ENCODE measurements at regions not wholly inside any gene's neighbourhood (a gene's known extent, or its start where the extent isn't known, plus 50 kb on each side); places are given as distances from the start of the nearest gene placed in this dataset.

GRCh38 chr1:239840336-239840735 is 251.3 kb upstream of the FMN2 start:
- DNase-seq, result no peak

DNA sequence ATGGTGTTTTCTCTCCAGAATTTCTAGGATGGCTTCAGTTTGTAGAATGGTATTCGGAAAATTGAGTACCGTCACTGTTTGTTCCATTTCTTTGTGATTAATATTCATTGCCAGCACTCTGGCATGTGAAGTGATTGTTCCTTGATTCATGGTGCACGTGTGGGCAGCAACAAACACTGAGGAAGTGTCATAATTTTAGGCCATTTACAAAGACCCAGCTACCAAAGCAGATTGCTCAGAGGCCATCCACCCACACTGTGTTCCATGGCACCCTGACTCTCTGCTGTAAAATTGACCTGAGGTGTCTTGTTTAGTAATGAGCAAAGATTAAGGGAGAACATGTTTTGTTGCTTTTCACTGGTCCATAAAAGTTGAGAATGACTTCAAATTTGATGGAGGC is 250.9 kb upstream of the FMN2 start:
- DNase-seq, result no peak

DNA sequence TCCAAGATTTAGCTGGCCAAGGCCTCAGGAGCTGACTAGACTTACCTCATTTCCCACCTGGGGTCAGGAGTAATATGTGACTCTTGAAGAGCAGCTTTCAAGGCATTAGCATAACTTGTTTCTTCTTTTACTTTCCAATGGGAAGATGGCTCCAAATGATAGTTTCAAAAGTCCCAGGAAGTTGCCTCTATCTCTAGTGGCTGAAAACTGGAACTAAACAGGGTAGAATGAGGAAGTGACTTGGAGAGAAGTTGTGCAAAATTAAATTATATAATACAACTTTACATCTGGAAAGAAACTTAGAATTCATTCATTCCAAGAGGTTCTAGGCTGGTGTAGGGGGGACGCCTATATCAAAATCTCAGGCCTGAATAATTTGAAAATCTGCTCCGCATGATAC is 250.1 kb upstream of the FMN2 start:
- DNase-seq, result no peak

GRCh38 chr1:239843541-239843940 is 248.1 kb upstream of the FMN2 start:
- no peak for DNase-seq

GRCh38 chr1:239844833-239845232 is 246.8 kb upstream of the FMN2 start:
- DNase-seq, result no peak

DNA sequence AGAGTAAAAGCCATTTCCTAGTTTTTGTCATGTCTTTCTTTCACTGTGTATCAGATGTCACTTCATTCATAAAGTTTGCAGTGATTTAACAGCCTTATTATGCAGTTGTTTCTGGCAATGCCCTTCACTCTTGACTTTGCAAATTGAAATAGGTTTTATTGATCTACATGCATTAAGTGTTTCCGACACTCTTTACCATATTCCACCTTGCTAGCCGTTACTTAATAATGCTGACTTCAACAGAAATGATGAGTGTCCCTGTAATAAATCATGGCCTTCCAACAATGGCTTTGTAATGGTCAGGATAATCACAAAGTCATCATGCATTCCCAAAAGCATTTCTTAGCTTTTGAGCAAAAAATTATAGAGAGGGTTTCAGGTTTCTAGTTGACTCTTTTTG is 236.8 kb upstream of the FMN2 start:
- DNase-seq, result no peak

- DNase-seq, result no peak
Measured at GRCh38 chr1:239856067-239856466, 235.6 kb upstream of the FMN2 start.

DNA sequence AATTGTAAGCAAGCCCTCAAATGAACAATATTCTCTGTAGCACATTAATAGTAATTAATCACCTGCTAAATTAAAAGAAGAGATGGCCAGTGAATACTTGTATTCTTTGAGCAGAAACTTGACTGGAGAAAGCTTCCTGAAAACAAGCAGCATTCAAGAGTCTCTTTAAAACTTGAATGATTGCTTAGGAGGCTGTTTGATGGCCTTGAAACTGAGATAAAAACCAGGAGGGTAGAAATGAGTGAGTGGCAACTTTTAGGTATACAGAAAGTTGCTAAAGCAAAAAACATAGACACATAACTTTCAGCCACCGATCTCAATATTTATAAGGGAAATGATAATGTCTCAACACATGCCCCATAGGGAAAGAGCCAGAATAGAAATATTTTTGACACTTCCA is 234.8 kb upstream of the FMN2 start:
- no peak for DNase-seq

- no peak for DNase-seq
Measured at GRCh38 chr1:239858057-239858456, 233.6 kb upstream of the FMN2 start.

DNA sequence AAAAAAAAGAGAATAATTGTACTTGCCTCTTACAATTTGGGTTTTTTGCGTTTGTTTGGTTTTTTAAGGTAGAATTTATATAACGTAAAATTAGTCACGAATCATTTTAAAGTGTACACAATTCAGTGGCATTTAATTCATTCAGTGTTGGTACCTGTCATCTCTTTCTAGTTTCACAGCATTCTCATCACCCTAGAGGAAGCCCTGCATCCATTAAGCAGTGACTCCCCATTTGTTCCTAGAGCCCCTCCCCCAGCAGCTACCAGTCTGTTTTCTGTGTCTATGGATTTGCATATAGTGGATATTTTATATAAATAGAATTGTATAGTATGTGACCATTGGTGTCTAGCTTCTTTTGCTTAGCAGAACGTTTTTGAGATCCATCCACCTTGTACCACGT is 233.2 kb upstream of the FMN2 start:
- no peak for DNase-seq

DNA sequence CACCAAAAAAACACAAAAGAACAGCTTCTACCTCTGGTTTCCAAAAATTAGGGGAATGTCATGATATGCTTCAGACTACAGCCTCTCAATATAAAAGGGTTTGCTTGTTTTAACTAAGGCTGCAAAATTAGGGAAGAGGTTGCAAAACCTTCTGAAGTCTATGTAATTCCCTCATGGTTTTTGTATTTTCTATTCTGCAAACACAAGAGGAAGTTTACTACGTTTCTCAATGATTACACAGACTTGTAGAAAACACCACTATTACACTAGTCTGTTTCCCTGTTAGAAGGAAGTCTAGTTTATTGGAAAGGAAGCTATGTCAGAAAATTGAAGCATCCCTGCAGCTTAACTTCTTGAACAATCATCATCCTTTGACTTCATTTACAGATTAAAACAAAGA is 229.7 kb upstream of the FMN2 start:
- no peak for DNase-seq

DNA sequence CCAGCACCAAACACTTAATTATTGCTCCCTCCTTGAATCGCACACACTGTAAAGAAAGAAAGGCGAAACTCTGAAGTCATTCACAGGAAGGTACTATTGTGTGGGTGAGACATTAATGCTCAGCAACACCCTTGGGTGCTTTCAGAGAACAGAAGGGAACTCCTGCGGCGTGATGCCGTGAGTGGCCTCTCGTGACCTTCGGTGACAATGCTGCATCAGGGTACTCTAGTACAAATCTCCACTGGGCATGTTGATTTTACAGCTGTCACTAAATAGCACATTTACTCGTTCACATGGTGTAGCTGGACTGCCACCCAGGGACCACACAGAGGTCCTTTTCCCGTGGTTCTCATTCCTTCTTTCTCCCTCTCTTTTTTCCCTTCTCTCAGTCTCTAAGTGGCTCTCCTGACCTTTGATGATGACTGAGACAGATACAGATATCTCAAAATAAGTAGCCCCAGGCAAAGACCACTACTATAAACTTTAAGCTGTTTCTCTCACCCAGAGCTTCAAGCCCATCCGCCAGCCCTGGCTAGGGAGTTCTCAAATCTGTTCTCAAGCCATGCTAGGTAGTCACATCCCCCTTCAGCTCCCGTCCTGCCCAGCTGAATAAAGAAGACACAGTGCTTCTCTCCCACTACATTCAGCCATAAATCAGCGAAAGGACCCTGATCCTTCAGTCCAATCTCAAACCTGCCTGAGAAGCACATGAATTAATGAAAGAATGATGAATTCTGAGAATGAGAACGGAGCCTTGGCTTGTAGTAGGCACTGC is 223.4 kb upstream of the FMN2 start:
- no peak for DNase-seq

GRCh38 chr1:239870194-239870593 is 221.5 kb upstream of the FMN2 start:
- no peak for DNase-seq

DNA sequence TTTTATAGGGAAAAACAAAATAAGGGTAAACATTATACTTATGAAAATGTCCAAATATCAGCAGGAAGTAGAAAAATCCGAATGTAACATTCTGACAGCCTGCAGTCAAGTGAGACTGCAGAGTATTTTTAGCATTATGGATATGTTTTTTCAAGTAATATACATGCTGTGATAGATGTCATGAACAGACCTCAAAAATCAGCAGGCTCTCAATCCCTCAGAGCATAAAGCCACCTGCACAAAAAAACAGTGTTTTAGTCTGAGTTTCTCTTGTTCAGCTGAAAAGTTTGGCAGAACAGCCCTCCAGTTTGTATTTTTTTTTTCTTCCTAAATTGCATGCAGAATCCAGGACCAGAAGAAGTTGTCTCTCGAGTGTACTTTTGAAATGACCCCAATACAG is 219.1 kb upstream of the FMN2 start:
- no peak for DNase-seq

DNA sequence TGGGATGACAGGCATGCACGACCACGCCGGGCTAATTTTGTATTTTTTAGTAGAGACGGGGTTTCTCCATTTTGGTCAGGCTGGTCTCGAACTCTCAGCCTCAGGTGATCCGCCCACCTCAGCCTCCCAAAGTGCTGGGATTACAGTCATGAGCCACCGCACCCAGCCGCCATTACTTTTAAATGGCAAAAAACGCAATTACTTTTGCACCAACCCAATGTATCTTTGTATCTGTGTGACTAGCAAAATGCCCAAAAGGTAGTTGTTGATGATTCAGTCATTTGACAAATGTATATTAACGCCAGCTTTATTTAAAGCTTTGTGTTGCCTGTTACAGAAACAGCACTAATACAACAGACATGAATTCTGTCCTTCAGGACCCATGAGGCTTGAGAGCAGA is 216.9 kb upstream of the FMN2 start:
- DNase-seq, result no peak

- DNase-seq, result no peak
Measured at GRCh38 chr1:239879321-239880170, 212.1 kb upstream of the FMN2 start.

DNA sequence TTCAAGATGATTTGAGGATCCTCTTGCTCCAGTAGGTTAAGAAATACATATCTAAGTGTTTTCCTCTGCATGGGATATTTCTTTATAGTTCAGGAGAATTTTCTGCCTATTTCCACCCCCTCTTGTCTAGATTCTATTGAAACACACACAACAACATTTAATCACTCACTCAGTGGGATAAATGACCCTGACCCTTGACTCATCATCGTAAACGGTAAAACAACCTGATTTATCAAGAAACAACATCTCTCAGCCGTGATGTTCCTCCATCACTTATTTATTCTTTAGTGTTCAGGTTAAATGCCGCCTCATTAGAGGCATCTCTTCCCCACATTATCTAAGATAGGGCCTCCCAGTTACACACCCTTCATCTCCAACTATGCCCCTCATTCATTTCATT is 208.7 kb upstream of the FMN2 start:
- DNase-seq, result no peak

DNA sequence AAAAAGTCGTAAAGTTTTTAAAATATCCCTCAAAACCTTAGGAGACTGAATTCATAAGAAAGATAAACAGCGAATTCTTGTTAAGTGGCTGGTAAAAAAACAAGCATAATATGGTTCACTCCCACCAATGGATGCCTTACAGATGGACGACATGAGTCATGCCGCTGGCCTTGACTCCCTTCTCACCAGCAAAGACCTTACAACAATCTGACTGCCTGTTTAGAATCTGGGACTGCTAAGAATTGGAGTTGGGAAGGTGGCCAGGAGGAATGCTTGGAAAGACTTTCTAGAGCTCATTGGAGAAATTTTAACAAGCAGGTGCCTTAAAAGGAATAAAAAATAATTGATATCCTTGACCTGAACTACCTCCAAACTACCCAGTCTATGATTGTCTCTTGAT is 206.9 kb upstream of the FMN2 start:
- no peak for DNase-seq

GRCh38 chr1:239886266-239886665 is 205.4 kb upstream of the FMN2 start:
- DNase-seq, result no peak

DNA sequence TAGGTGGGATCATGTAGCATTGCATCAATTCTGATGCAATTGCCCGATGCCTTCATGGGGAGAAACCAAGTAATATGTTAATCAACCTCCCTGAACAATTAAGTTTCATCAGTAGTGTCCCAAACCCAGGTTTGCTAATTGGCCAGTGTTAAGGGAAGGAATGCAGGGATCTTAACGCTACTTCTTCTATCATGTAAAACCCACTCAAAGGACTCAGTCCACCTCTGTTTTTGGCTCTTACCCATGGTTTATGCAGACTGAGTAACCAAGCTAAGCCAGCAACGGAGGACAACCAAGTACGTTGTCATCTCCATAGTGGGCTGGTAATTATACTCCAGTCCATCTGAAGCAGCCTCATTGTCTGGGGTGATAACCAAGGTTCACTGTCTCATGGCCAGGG is 203.0 kb upstream of the FMN2 start:
- DNase-seq, result no peak

DNA sequence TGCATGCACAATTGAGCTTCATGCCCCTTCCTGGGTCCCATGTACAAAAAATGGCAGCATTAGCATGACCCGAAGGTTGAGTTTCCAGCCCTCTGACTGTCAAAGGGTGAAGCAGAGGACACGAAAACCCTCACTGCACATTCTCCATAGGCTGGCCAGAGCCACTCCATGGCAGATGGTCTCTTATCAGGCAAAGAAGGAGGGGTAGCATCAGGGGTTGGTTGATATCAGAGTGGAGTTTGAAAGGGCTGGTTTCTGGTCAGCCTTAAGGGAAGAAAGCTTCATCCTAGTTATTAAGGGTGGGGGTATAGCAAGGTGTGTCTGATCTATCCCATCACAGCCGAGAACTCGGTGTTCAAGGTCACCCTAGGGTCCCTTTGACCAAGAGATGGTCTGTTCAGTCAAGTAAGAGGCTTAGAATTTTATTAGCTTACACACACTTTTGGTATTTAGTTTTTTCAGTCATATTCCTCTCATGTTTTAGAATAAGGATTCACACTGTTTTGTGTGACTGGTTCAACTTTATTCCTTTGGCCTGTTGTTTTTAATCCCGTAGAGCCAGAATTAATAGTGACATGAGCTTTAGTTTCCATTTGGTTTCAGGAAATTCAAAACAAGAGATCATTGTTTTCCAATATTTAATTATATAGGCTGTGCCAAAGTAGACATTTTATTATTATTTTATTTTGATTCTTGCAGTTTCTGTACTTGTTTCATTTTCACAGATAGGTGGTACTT is 199.9 kb upstream of the FMN2 start:
- no peak for DNase-seq

DNA sequence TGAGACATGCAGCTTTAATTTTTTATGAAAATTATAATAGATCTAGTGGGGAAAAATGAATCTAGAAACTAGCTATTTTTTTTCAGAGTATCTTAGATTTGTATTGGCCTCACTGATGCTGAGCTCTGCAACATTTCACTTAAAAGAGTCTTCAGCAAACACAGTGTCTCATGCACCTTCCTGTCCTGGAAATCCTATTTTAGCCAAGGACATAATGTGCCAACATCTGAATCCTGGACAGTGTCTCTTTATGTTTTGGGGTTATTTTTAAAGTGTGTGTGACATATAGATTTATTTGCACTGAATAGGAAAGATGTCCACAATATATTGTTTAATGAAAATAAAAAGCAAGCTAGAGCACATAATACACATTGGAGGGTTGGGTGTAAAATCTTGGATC is 199.1 kb upstream of the FMN2 start:
- no peak for DNase-seq

GRCh38 chr1:239893127-239893731 is 198.5 kb upstream of the FMN2 start:
- DNase-seq, result no peak
